ENCODE measurements at regions not wholly inside any gene's neighbourhood (a gene's known extent, or its start where the extent isn't known, plus 50 kb on each side); places are given as distances from the start of the nearest gene placed in this dataset.

DNA sequence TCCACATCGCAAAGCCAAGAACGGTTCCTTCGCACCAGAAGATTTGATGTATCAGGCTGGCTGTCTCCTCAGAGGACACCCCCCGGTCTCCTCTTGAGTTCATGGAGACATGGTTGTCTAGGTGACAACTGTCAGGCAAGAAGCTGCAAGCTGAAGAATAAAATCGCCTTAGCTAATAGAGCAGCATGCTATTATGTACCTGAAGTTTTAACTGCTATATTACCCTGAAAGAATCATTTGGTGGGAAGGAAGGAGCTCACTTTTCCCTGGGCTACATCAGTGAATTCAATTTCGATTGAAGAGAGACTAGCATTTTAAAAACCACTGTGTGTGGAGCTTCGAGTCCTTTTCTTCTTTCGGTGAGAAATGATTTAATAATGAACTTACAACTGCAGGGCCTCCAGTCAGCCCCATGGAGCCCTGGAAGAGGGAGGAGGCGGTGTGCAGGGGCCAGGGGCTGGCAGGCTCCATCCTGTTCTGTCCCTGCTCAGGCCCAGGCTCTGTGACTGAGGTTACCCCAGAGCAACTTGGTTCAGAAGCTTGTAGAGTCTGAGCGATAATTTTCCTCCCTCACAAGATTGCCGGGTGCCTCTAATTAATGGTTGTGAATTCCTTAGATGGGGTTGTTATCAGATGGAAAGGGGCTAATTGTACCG is 191.3 kb downstream of the MID1IP1 start:
- TF ChIP-seq JUND (IDR thresholded peaks at IDR 0.05) = no peak
- TF ChIP-seq, protein P1, sequence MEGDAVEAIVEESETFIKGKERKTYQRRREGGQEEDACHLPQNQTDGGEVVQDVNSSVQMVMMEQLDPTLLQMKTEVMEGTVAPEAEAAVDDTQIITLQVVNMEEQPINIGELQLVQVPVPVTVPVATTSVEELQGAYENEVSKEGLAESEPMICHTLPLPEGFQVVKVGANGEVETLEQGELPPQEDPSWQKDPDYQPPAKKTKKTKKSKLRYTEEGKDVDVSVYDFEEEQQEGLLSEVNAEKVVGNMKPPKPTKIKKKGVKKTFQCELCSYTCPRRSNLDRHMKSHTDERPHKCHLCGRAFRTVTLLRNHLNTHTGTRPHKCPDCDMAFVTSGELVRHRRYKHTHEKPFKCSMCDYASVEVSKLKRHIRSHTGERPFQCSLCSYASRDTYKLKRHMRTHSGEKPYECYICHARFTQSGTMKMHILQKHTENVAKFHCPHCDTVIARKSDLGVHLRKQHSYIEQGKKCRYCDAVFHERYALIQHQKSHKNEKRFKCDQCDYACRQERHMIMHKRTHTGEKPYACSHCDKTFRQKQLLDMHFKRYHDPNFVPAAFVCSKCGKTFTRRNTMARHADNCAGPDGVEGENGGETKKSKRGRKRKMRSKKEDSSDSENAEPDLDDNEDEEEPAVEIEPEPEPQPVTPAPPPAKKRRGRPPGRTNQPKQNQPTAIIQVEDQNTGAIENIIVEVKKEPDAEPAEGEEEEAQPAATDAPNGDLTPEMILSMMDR (IDR thresholded peaks at IDR 0.05; ENCODE audit: low read depth, low read length, missing input control) = no peak
- TF ChIP-seq, protein P2, sequence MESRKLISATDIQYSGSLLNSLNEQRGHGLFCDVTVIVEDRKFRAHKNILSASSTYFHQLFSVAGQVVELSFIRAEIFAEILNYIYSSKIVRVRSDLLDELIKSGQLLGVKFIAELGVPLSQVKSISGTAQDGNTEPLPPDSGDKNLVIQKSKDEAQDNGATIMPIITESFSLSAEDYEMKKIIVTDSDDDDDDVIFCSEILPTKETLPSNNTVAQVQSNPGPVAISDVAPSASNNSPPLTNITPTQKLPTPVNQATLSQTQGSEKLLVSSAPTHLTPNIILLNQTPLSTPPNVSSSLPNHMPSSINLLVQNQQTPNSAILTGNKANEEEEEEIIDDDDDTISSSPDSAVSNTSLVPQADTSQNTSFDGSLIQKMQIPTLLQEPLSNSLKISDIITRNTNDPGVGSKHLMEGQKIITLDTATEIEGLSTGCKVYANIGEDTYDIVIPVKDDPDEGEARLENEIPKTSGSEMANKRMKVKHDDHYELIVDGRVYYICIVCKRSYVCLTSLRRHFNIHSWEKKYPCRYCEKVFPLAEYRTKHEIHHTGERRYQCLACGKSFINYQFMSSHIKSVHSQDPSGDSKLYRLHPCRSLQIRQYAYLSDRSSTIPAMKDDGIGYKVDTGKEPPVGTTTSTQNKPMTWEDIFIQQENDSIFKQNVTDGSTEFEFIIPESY (IDR thresholded peaks at IDR 0.05) = no peak
- TF ChIP-seq, protein P3, sequence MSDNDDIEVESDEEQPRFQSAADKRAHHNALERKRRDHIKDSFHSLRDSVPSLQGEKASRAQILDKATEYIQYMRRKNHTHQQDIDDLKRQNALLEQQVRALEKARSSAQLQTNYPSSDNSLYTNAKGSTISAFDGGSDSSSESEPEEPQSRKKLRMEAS (IDR thresholded peaks at IDR 0.05) = no peak
- TF ChIP-seq EGR1 (IDR thresholded peaks at IDR 0.05; ENCODE audit: low read depth in 2 of 2) = no peak
- TF ChIP-seq RXRA (IDR thresholded peaks at IDR 0.05) = no peak
- no peak for TF ChIP-seq HNF4G (IDR thresholded peaks at IDR 0.05)
- no peak for TF ChIP-seq HNF4A (conservative IDR thresholded peaks at IDR 0.05)
- no peak for TF ChIP-seq YY1 (IDR thresholded peaks at IDR 0.05)
- TF ChIP-seq, protein P4, sequence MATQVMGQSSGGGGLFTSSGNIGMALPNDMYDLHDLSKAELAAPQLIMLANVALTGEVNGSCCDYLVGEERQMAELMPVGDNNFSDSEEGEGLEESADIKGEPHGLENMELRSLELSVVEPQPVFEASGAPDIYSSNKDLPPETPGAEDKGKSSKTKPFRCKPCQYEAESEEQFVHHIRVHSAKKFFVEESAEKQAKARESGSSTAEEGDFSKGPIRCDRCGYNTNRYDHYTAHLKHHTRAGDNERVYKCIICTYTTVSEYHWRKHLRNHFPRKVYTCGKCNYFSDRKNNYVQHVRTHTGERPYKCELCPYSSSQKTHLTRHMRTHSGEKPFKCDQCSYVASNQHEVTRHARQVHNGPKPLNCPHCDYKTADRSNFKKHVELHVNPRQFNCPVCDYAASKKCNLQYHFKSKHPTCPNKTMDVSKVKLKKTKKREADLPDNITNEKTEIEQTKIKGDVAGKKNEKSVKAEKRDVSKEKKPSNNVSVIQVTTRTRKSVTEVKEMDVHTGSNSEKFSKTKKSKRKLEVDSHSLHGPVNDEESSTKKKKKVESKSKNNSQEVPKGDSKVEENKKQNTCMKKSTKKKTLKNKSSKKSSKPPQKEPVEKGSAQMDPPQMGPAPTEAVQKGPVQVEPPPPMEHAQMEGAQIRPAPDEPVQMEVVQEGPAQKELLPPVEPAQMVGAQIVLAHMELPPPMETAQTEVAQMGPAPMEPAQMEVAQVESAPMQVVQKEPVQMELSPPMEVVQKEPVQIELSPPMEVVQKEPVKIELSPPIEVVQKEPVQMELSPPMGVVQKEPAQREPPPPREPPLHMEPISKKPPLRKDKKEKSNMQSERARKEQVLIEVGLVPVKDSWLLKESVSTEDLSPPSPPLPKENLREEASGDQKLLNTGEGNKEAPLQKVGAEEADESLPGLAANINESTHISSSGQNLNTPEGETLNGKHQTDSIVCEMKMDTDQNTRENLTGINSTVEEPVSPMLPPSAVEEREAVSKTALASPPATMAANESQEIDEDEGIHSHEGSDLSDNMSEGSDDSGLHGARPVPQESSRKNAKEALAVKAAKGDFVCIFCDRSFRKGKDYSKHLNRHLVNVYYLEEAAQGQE (IDR thresholded peaks at IDR 0.05) = no peak
- TF ChIP-seq TAF1 (conservative IDR thresholded peaks at IDR 0.05) = no peak
